ENCODE measurements at regions not wholly inside any gene's neighbourhood (a gene's known extent, or its start where the extent isn't known, plus 50 kb on each side); places are given as distances from the start of the nearest gene placed in this dataset.

DNA sequence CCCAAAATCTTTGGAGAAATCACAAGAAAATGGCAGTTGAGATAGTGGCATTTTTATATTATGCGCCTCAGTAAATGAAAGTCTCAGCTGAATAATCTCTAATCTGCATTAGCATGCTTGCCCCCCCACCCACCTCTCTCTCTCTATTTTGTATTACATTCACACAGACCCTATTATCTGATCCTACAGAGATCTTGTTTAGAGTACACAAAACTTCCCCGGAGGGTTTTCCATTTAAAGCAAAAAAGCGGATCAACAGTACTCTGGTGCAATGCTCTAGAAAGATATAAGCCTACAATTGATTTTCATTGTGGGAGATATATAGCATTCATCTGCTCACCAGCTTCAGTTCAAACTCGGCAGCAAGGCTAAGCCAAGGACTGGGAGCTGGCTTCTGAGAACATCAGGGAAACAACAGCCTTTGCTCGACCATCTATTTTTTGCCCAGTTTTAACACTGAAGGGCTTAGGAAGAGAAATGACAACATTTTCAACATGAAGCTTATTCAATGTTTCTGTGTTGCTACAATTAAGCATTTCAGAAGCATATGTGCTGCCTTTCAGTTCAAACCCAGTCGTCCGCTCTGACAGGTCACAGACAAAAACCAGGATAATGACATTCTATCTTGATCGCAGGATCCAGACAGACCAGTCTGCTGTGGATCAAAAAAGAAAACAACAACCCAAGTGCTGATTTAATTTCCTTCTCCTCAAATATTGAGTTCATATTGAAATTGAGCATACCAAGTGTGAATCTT lies 137.6 kb upstream of the ATXN1 start:
- POLR2A ChIA-PET (ENCODE audit: unreplicated experiment) = no interaction called here
- Histone ChIP-seq H3K9ac (ENCODE audit: low read depth, low read length) (no peak overlapping the region), H3K23ac (ENCODE audit: low read depth, low read length) (no peak overlapping the region), H3K4me3 (ENCODE audit: insufficient read depth, low read depth, low read length) (no peak overlapping the region), H2AFZ (replicated peaks; ENCODE audit: low read length, poor library complexity) (no peak overlapping the region), H4K5ac (ENCODE audit: low read depth, low read length) (no peak overlapping the region), H3K18ac (ENCODE audit: low read depth, low read length) (no peak overlapping the region), H3K4me2 (ENCODE audit: low read depth, low read length) (no peak overlapping the region), H3K79me1 (ENCODE audit: low read depth in 1 of 2, low read length in 2 of 2) (no peaks in the 10 kb centered on the region), H4K8ac (ENCODE audit: low read depth in 2 of 2, low read length in 2 of 2) (no peak overlapping the region), H3K4me1 (ENCODE audit: control insufficient read depth, insufficient read depth, low read length) (0 out of 2 replicates have a peak, but pooled peaks cover 6% of the 10 kb centered on the region), H3K14ac (replicated peaks; ENCODE audit: low read depth, low read length) (no peak overlapping the region), H3K36me3 (ENCODE audit: control insufficient read depth, insufficient read depth, low read length) (no peaks in the 10 kb centered on the region), H3K4ac (ENCODE audit: low read depth, low read length) (no peak overlapping the region), H4K20me1 (ENCODE audit: insufficient read depth, low read length) (no peaks in the 10 kb centered on the region), H3K9me1 (ENCODE audit: insufficient read depth, low read length) (0 out of 2 replicates have a peak, but pooled peaks cover 4% of the 10 kb centered on the region), H2AK5ac (ENCODE audit: low read depth, low read length) (no peak overlapping the region; the same call in 1 of the 2 replicates), H3K56ac (ENCODE audit: extremely low read depth, insufficient read depth, low read length) (no peak overlapping the region), H2BK5ac (ENCODE audit: low read depth, low read length, poor library complexity, severe bottlenecking) (no peak overlapping the region), H2BK15ac (ENCODE audit: low read depth, low read length) (no peak overlapping the region), H4K91ac (ENCODE audit: insufficient read depth, low read depth, low read length) (no peak overlapping the region), H3K9me3 (ENCODE audit: control insufficient read depth, insufficient read depth, low read length) (peaks cover 5% of the 10 kb centered on the region; the same call in 1 of the 2 replicates), H2AK9ac (replicated peaks; ENCODE audit: low read depth, low read length, poor library complexity) (no peak overlapping the region), H3K27me3 (ENCODE audit: control insufficient read depth, insufficient read depth, low read length) (no peaks in the 10 kb centered on the region), H2BK120ac (ENCODE audit: low read depth, low read length) (no peak overlapping the region), H2BK20ac (ENCODE audit: low read depth, low read length) (no peak overlapping the region), H3K27ac (ENCODE audit: insufficient read depth, low read length) (no peak overlapping the region)
- CTCF ChIA-PET = no interaction called here
- ATAC-seq (ENCODE audit: low read depth) (no peak), DNase-seq (no peak)
- no TSS peak for BruUV-seq (replicated peaks)
- no peak for TF ChIP-seq MAFK (IDR thresholded peaks at IDR 0.05; ENCODE audit: low read depth, low read length)
- no peak for TF ChIP-seq CHD1 (IDR thresholded peaks at IDR 0.05; ENCODE audit: low read depth, low read length)
- no peak for TF ChIP-seq RCOR1 (IDR thresholded peaks at IDR 0.05; ENCODE audit: insufficient replicate concordance, low read length)
- TF ChIP-seq ELK1 (IDR thresholded peaks at IDR 0.05; ENCODE audit: borderline replicate concordance, low read depth, low read length) = no peak
- no peak for TF ChIP-seq MAZ (IDR thresholded peaks at IDR 0.05; ENCODE audit: borderline replicate concordance, low read depth, low read length)
- TF ChIP-seq NFE2L2 (IDR thresholded peaks at IDR 0.05; ENCODE audit: low read depth, low read length) = no peak
- TF ChIP-seq MXI1 (IDR thresholded peaks at IDR 0.05; ENCODE audit: borderline replicate concordance, low read depth, low read length) = no peak
- no peak for TF ChIP-seq RFX5 (IDR thresholded peaks at IDR 0.05; ENCODE audit: low read depth, low read length)
- no peak for TF ChIP-seq SMC3 (IDR thresholded peaks at IDR 0.05; ENCODE audit: low read depth, low read length)
- TF ChIP-seq, protein P1, sequence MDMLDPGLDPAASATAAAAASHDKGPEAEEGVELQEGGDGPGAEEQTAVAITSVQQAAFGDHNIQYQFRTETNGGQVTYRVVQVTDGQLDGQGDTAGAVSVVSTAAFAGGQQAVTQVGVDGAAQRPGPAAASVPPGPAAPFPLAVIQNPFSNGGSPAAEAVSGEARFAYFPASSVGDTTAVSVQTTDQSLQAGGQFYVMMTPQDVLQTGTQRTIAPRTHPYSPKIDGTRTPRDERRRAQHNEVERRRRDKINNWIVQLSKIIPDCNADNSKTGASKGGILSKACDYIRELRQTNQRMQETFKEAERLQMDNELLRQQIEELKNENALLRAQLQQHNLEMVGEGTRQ (IDR thresholded peaks at IDR 0.05; ENCODE audit: low read depth, low read length) = no peak
- TF ChIP-seq CTCF (conservative IDR thresholded peaks at IDR 0.05; ENCODE audit: low read depth, low read length) = no peak
- no peak for TF ChIP-seq POLR2A (IDR thresholded peaks at IDR 0.05; ENCODE audit: low read depth, low read length)
- TF ChIP-seq BHLHE40 (IDR thresholded peaks at IDR 0.05; ENCODE audit: low read depth, low read length) = no peak
- TF ChIP-seq FOS (IDR thresholded peaks at IDR 0.05; ENCODE audit: low read depth, low read length) = no peak
- no peak for TF ChIP-seq CEBPB (IDR thresholded peaks at IDR 0.05; ENCODE audit: low read depth, low read length)
- no peak for TF ChIP-seq RAD21 (IDR thresholded peaks at IDR 0.05; ENCODE audit: low read length)
- 100% methylated on average over 3 of the region's 8 CpGs; no CpG with 5 or more reads in 1 of the 2 experiments for WGBS, 2 experiments (ENCODE audit: extremely low coverage in 2 of 2, insufficient read length in 1 of 2)
- dilution Hi-C loops (cut with HindIII; ENCODE audit: low sequenced_read_pairs, unreplicated experiment) = no loop called here
- intact Hi-C loops (cut with micrococcal nuclease) = no loop called here
- in situ Hi-C loops (cut with MboI; ENCODE audit: low sequenced_read_pairs) = no loop called here
